ENCODE measurements at regions not wholly inside any gene's neighbourhood (a gene's known extent, or its start where the extent isn't known, plus 50 kb on each side); places are given as distances from the start of the nearest gene placed in this dataset.
A peak's percentile ranks its signal among the peaks of the same experiment; 100 is the strongest.

- H3K4me3 ChIP-seq (ENCODE audit: low read depth, low read length) = no peak overlapping the region
- TF ChIP-seq, protein P1, sequence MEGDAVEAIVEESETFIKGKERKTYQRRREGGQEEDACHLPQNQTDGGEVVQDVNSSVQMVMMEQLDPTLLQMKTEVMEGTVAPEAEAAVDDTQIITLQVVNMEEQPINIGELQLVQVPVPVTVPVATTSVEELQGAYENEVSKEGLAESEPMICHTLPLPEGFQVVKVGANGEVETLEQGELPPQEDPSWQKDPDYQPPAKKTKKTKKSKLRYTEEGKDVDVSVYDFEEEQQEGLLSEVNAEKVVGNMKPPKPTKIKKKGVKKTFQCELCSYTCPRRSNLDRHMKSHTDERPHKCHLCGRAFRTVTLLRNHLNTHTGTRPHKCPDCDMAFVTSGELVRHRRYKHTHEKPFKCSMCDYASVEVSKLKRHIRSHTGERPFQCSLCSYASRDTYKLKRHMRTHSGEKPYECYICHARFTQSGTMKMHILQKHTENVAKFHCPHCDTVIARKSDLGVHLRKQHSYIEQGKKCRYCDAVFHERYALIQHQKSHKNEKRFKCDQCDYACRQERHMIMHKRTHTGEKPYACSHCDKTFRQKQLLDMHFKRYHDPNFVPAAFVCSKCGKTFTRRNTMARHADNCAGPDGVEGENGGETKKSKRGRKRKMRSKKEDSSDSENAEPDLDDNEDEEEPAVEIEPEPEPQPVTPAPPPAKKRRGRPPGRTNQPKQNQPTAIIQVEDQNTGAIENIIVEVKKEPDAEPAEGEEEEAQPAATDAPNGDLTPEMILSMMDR (IDR thresholded peaks at IDR 0.05; ENCODE audit: insufficient read depth, low read length) = peak; percentile 37
- DNase-seq (ENCODE audit: low read depth) = peak; percentile 11
Measured at GRCh38 chr1:34591751-34592629, 162.9 kb upstream of the GJB5 start.

DNA sequence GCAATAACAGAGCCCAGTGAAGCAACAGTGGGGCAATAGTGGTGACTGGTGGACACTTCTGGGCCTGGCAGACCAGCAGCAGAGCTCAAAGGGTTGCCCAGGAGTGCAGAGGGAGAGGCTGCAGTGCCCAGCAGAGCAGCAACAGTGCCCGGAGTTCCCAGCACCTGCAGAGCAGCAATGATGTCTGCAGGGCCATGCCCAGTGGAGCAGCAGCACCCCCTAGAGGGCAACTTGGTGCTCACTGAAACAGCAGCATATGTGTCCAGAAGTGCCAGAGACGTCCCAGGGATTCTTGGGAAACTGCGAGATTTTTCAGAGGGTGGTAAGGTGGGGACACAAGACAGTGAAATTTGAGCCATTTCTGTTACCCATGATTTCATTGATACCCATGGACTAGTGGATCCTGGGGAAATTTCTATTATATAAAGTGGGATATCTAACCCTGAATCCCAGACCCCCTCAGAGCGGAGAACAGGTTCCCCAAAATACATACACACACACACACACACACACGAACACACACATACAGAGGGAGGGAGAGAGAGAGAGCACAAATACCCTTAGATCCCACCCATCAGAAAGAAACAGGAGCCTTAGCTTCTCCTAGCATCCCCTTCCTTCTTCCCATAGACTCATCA, 156.9 kb upstream of the GJB5 start:
- H3K4me3 ChIP-seq (ENCODE audit: low read depth, low read length) = no peak overlapping the region
- TF ChIP-seq, protein P1 (IDR thresholded peaks at IDR 0.05; ENCODE audit: insufficient read depth, low read length) = peak; percentile 95
- DNase-seq (ENCODE audit: low read depth) = peak; percentile 71

- no peak overlapping the region for H3K4me3 ChIP-seq (ENCODE audit: low read depth, low read length)
- no peak for DNase-seq (ENCODE audit: low read depth)
- TF ChIP-seq, protein P1 (IDR thresholded peaks at IDR 0.05; ENCODE audit: insufficient read depth, low read length) = no peak
Measured at GRCh38 chr1:34602907-34603306, 151.9 kb upstream of the GJB5 start.

DNA sequence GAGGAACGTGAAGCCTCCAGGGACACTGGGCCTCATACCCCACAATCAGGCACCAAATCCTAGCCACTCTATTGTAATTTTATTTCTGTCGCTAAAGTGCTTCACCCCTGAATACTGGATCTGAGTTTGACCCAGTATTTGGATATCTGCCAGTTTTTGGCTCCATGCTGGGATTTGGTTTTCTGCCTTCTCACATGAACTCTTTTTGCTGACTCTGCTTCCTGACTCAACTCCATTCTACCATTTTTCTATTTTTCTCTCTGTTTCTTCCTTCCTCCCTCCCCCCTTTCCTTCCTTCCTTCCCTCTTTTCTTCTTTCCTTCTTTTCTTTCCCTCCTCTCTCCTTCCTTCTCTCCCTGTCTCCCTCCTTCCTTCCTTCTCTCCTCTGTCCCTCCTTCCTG, 151.3 kb upstream of the GJB5 start:
- H3K4me3 ChIP-seq (ENCODE audit: low read depth, low read length) = no peak overlapping the region
- DNase-seq (ENCODE audit: low read depth) = no peak
- TF ChIP-seq, protein P1 (IDR thresholded peaks at IDR 0.05; ENCODE audit: insufficient read depth, low read length) = no peak

- TF ChIP-seq, protein P1 (IDR thresholded peaks at IDR 0.05; ENCODE audit: insufficient read depth, low read length) = no peak
- H3K4me3 ChIP-seq (ENCODE audit: low read depth, low read length) = no peak overlapping the region
- DNase-seq (ENCODE audit: low read depth) = no peak
Measured at GRCh38 chr1:34606504-34606903, 148.3 kb upstream of the GJB5 start.

DNA sequence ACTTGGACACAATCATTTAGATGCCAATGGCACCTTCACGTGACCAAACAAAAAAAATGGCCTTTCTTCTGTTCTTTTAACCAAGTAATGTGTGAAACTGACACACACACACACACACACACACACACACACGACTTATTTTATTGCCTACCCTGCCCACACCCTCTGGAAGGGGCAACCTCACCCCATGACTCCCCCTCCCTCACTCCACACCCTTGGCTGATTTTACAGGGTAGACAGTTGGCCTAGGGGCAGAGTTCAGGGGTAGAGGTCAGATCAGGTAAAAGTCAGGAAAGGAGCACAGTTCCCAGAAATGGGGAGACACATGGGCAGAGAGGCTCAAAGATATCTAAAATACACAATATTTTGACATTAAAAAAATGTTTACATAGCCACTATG, 144.8 kb upstream of the GJB5 start:
- DNase-seq (ENCODE audit: low read depth) = no peak
- no peak overlapping the region for H3K4me3 ChIP-seq (ENCODE audit: low read depth, low read length)
- TF ChIP-seq, protein P1 (IDR thresholded peaks at IDR 0.05; ENCODE audit: insufficient read depth, low read length) = no peak
